ENCODE measurements at regions not wholly inside any gene's neighbourhood (a gene's known extent, or its start where the extent isn't known, plus 50 kb on each side); places are given as distances from the start of the nearest gene placed in this dataset.

GRCh38 chr7:110399421-110399820 is 691.5 kb upstream of the LRRN3 start:
- no peaks in the 10 kb centered on the region for H4K20me1 ChIP-seq (ENCODE audit: control insufficient read depth, extremely low read depth, insufficient read depth, low read length)
- H3K27ac ChIP-seq (ENCODE audit: insufficient read depth, low read length) = no peak overlapping the region
- H3K4me2 ChIP-seq (ENCODE audit: extremely low read depth, insufficient read depth, low read length) = no peak overlapping the region
- DNase-seq (ENCODE audit: low read depth in 2 of 2) = peak; percentile 18 to 36
- H3K9ac ChIP-seq (ENCODE audit: insufficient read depth, low read length) = no peak overlapping the region
- no peaks in the 10 kb centered on the region for H3K79me2 ChIP-seq (ENCODE audit: control insufficient read depth, insufficient read depth, low read length)
- no peaks in the 10 kb centered on the region for H3K4me1 ChIP-seq (ENCODE audit: control insufficient read depth, extremely low read depth, insufficient read depth, low read length)
- no peak overlapping the region for H3K4me3 ChIP-seq (replicated peaks in 1 of 4; ENCODE audit: control extremely low read depth in 1 of 4, insufficient read depth in 1 of 4, low read depth in 3 of 4, low read length in 4 of 4)
- no peak overlapping the region for H2AFZ ChIP-seq (ENCODE audit: low read length)
- H3K27me3 ChIP-seq (ENCODE audit: control insufficient read depth, insufficient read depth, low read length) = no peaks in the 10 kb centered on the region
- no peak for TF ChIP-seq EZH2 (IDR thresholded peaks at IDR 0.05; ENCODE audit: low read length, missing control alignments)
- TF ChIP-seq CTCF (conservative IDR thresholded peaks at IDR 0.05 in 1 of 2, IDR thresholded peaks at IDR 0.05 in 1 of 2; ENCODE audit: low read depth in 1 of 2, low read length in 2 of 2) = no peak
- H3K9me3 ChIP-seq (ENCODE audit: control insufficient read depth, insufficient read depth, low read depth, low read length) = no peaks in the 10 kb centered on the region
- no peaks in the 10 kb centered on the region for H3K36me3 ChIP-seq (ENCODE audit: control insufficient read depth, insufficient read depth, low read length)

- peak in 1 of 2 donors; percentile 58 for DNase-seq (ENCODE audit: low read depth in 2 of 2)
- no peak for TF ChIP-seq EZH2 (IDR thresholded peaks at IDR 0.05; ENCODE audit: low read length, missing control alignments)
- no peak for TF ChIP-seq CTCF (conservative IDR thresholded peaks at IDR 0.05 in 1 of 2, IDR thresholded peaks at IDR 0.05 in 1 of 2; ENCODE audit: low read depth in 1 of 2, low read length in 2 of 2)
These were observed 690.5 kb upstream of the LRRN3 start for GRCh38 chr7:110400411-110400810.

GRCh38 chr7:110407242-110407641 is 683.7 kb upstream of the LRRN3 start:
- Histone ChIP-seq H3K4me3 (replicated peaks in 1 of 4; ENCODE audit: control extremely low read depth in 1 of 4, insufficient read depth in 1 of 4, low read depth in 3 of 4, low read length in 4 of 4) (no peak overlapping the region), H3K36me3 (ENCODE audit: control insufficient read depth, insufficient read depth, low read length) (no peaks in the 10 kb centered on the region), H4K20me1 (ENCODE audit: control insufficient read depth, extremely low read depth, insufficient read depth, low read length) (no peaks in the 10 kb centered on the region), H3K27ac (ENCODE audit: insufficient read depth, low read length) (no peak overlapping the region), H3K27me3 (ENCODE audit: control insufficient read depth, insufficient read depth, low read length) (no peaks in the 10 kb centered on the region), H3K9ac (ENCODE audit: insufficient read depth, low read length) (no peak overlapping the region), H2AFZ (ENCODE audit: low read length) (no peak overlapping the region), H3K9me3 (ENCODE audit: control insufficient read depth, insufficient read depth, low read depth, low read length) (no peaks in the 10 kb centered on the region), H3K4me2 (ENCODE audit: extremely low read depth, insufficient read depth, low read length) (no peak overlapping the region), H3K4me1 (ENCODE audit: control insufficient read depth, extremely low read depth, insufficient read depth, low read length) (no peaks in the 10 kb centered on the region), H3K79me2 (ENCODE audit: control insufficient read depth, insufficient read depth, low read length) (no peaks in the 10 kb centered on the region)
- TF ChIP-seq EZH2 (IDR thresholded peaks at IDR 0.05; ENCODE audit: low read length, missing control alignments) = no peak
- no peak for TF ChIP-seq CTCF (conservative IDR thresholded peaks at IDR 0.05 in 1 of 2, IDR thresholded peaks at IDR 0.05 in 1 of 2; ENCODE audit: low read depth in 1 of 2, low read length in 2 of 2)
- DNase-seq (ENCODE audit: low read depth in 2 of 2) = no peak

More at GRCh38 chr7:110400411-110400810, 690.5 kb upstream of the LRRN3 start:
- Histone ChIP-seq H3K36me3 (ENCODE audit: control insufficient read depth, insufficient read depth, low read length) (no peaks in the 10 kb centered on the region), H3K9ac (ENCODE audit: insufficient read depth, low read length) (no peak overlapping the region), H3K4me2 (ENCODE audit: extremely low read depth, insufficient read depth, low read length) (no peak overlapping the region), H4K20me1 (ENCODE audit: control insufficient read depth, extremely low read depth, insufficient read depth, low read length) (no peaks in the 10 kb centered on the region), H3K27me3 (ENCODE audit: control insufficient read depth, insufficient read depth, low read length) (no peaks in the 10 kb centered on the region), H2AFZ (ENCODE audit: low read length) (no peak overlapping the region), H3K27ac (ENCODE audit: insufficient read depth, low read length) (no peak overlapping the region), H3K4me1 (ENCODE audit: control insufficient read depth, extremely low read depth, insufficient read depth, low read length) (no peaks in the 10 kb centered on the region), H3K4me3 (replicated peaks in 1 of 4; ENCODE audit: control extremely low read depth in 1 of 4, insufficient read depth in 1 of 4, low read depth in 3 of 4, low read length in 4 of 4) (no peak overlapping the region), H3K79me2 (ENCODE audit: control insufficient read depth, insufficient read depth, low read length) (no peaks in the 10 kb centered on the region), H3K9me3 (ENCODE audit: control insufficient read depth, insufficient read depth, low read depth, low read length) (no peaks in the 10 kb centered on the region)

Measured in fibroblast of lung (primary cell).